GM23338 (cell line): ENCODE measurements at regions not wholly inside any gene's neighbourhood (a gene's known extent, or its start where the extent isn't known, plus 50 kb on each side); places are given as distances from the start of the nearest gene placed in this dataset. TPM values are rescaled to one million over a fixed set of nuclear protein-coding genes. Genes with fewer than 3 reads are reported as not detected.

Experiments used
- ATAC-seq: fragments of 200-7000 bp; cut with Tn5 transposase; 3 replicates; pipeline ENCODE4 v1.9.1; 2020
- DNase-seq: peaks from one replicate; pipeline ENCODE4 v3.0.0-alpha.2; 2015; ENCODE audit warnings: low spot score
- H2AFZ ChIP-seq: fragments of 200-600 bp; sonication (generic); 2 replicates; pipeline ENCODE4 v1.8.0; 2016; ENCODE audit warnings: antibody characterized with exemption, mild to moderate bottlenecking, moderate library complexity
- H3F3A ChIP-seq: fragments of 200-600 bp; sonication (generic); replicated peaks from 2 replicates; pipeline ENCODE4 v1.8.0; 2017; ENCODE audit warnings: antibody characterized with exemption, mixed run types, low read depth
- H3K27ac ChIP-seq: fragments of 200-600 bp; sonication (generic); 2 replicates; pipeline ENCODE4 v1.6.1; 2016; ENCODE audit warnings: low read depth
- H3K27me3 ChIP-seq: fragments of 200-600 bp; sonication (generic); 2 replicates; pipeline ENCODE4 v1.8.0; 2016; ENCODE audit warnings: mild to moderate bottlenecking, mixed run types, moderate library complexity; ENCODE audit not compliant: insufficient read depth
- H3K36me3 ChIP-seq: fragments of 200-600 bp; sonication (generic); 2 replicates; pipeline ENCODE4 v1.8.0; 2016; ENCODE audit warnings: mild to moderate bottlenecking; ENCODE audit not compliant: insufficient read depth
- H3K4me1 ChIP-seq: fragments of 200-600 bp; sonication (generic); 2 replicates; pipeline ENCODE4 v1.8.0; 2016; ENCODE audit warnings: mild to moderate bottlenecking, moderate library complexity; ENCODE audit not compliant: insufficient read depth
- H3K4me2 ChIP-seq: fragments of 200-600 bp; sonication (generic); 2 replicates; pipeline ENCODE4 v1.7.1; 2017; ENCODE audit warnings: mixed run types
- H3K4me3 ChIP-seq: fragments of 200-600 bp; sonication (generic); 2 replicates; pipeline ENCODE4 v1.6.1; 2016; ENCODE audit warnings: mixed run types
- H3K79me2 ChIP-seq: fragments of 200-600 bp; sonication (generic); replicated peaks from 2 replicates; pipeline ENCODE4 v1.8.0; 2017; ENCODE audit warnings: mild to moderate bottlenecking; ENCODE audit not compliant: insufficient read depth
- H3K9me2 ChIP-seq: fragments of 200-600 bp; sonication (generic); 2 replicates; pipeline ENCODE4 v1.8.0; 2017; ENCODE audit not compliant: insufficient read depth
- H4K20me1 ChIP-seq: fragments of 200-600 bp; sonication (generic); replicated peaks from 2 replicates; pipeline ENCODE4 v1.8.0; 2017; ENCODE audit warnings: mild to moderate bottlenecking; ENCODE audit not compliant: insufficient read depth
- H3K27ac Mint-ChIP-seq: 2 replicates; pipeline ENCODE4 v1.8.0; 2020; ENCODE audit warnings: inconsistent platforms, mild to moderate bottlenecking, moderate library complexity, mixed read lengths
- H3K27me3 Mint-ChIP-seq: 3 replicates; pipeline ENCODE4 v1.8.0; 2022; ENCODE audit warnings: low read depth, mild to moderate bottlenecking, moderate library complexity, mixed read lengths, inconsistent platforms; ENCODE audit not compliant: insufficient read depth, poor library complexity
- H3K36me3 Mint-ChIP-seq: 3 replicates; pipeline ENCODE4 v1.8.0; 2021; ENCODE audit warnings: low read depth, mild to moderate bottlenecking, inconsistent platforms, moderate library complexity, mixed read lengths
- H3K4me1 Mint-ChIP-seq: 3 replicates; pipeline ENCODE4 v1.8.0; 2020; ENCODE audit warnings: mild to moderate bottlenecking, inconsistent platforms, mixed read lengths
- H3K4me3 Mint-ChIP-seq: 3 replicates; pipeline ENCODE4 v1.8.0; 2021; ENCODE audit warnings: moderate library complexity, mild to moderate bottlenecking, inconsistent platforms, mixed read lengths
- H3K9me3 Mint-ChIP-seq: 3 replicates; pipeline ENCODE4 v1.8.0; 2020; ENCODE audit warnings: moderate library complexity, mild to moderate bottlenecking, inconsistent platforms, mixed read lengths
- JUNB ChIP-seq: IDR thresholded peaks from one replicate; pipeline ENCODE4 v1.6.1; 2016; ENCODE audit warnings: antibody characterized with exemption; ENCODE audit not compliant: unreplicated experiment
- ZNF331 ChIP-seq: fragments of 250-450 bp; sonication (Bioruptor Pico); IDR thresholded peaks from 2 replicates; pipeline ENCODE4 v1.5.0; 2020; ENCODE audit warnings: low read depth, mild to moderate bottlenecking, moderate library complexity
- small RNA-seq: library from RNA; depleted of rRNA; stranded (forward); fragments of <200 nt; gene quantifications from one replicate; pipeline ENCODE3, GENCODE V24; 2014; ENCODE audit warnings: low replicate concordance

DNA sequence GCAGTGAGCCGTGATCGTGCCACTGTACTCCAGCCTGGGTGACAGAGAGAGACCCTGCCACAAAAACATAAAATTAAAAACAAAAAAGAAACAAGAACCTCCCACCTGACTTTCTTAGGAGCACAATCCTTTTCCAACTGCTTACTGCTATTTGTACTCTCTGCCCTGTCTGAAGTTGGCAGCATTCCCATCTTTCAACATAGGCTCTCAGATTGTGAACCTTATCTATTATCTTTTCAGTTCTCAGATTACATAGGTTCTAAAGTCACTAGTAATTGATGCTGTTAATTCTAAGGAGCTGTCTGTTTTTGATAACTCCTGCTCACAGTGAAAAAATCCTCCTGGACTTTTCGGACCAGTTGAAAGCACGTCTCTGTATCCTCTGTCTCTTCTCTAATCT, 812.2 kb upstream of the CT83 start:
- Histone ChIP-seq H3K79me2 (no peaks in the 10 kb centered on the region), H3K4me3 (no peak overlapping the region), H4K20me1 (no peaks in the 10 kb centered on the region), H3K27me3 (no peaks in the 10 kb centered on the region), H2AFZ (no peak overlapping the region), H3F3A (no peaks in the 10 kb centered on the region), H3K36me3 (no peaks in the 10 kb centered on the region), H3K9me2 (no peaks in the 10 kb centered on the region), H3K27ac (no peak overlapping the region), H3K4me2 (no peak overlapping the region), H3K4me1 (no peaks in the 10 kb centered on the region)
- TF ChIP-seq ZNF331 (no peak), JUNB (no peak)
- no peaks in the 10 kb centered on the region for H3K4me1 Mint-ChIP-seq
- no peak overlapping the region for H3K27ac Mint-ChIP-seq
- peaks cover 2% of the 10 kb centered on the region for H3K27me3 Mint-ChIP-seq
- H3K9me3 Mint-ChIP-seq: peaks cover 19% of the 10 kb centered on the region
- ATAC-seq (no peak), DNase-seq (no peak)
- no peaks in the 10 kb centered on the region for H3K36me3 Mint-ChIP-seq
- no peak overlapping the region for H3K4me3 Mint-ChIP-seq

Small RNAs in the stretch of these regions (small RNA-seq; reads per million reads assigned to genes)
- not detected for gene AC005002.2
